HL-60 (cell line): ENCODE measurements at regions not wholly inside any gene's neighbourhood (a gene's known extent, or its start where the extent isn't known, plus 50 kb on each side); places are given as distances from the start of the nearest gene placed in this dataset.

Experiments used
- DNase-seq, 2 experiments: peaks; one replicate each; pipeline ENCODE4 v3.0.0-alpha.2; 2010 to 2020; ENCODE audit warnings: low read depth in 1 of 2, low spot score in 1 of 2
- H3K27ac ChIP-seq: fragments of 250-450 bp; sonication (Bioruptor Pico); replicated peaks from 2 replicates; pipeline ENCODE4 v1.5.1; 2020; ENCODE audit warnings: mild to moderate bottlenecking, moderate library complexity
- H3K27me3 ChIP-seq: fragments of 250-450 bp; sonication (Bioruptor Pico); 2 replicates; pipeline ENCODE4 v1.5.1; 2021; ENCODE audit warnings: mild to moderate bottlenecking, moderate library complexity; ENCODE audit not compliant: insufficient read depth, poor library complexity, severe bottlenecking
- H3K4me3 ChIP-seq: replicated peaks from 2 replicates; pipeline ENCODE4 v1.5.1; 2011; ENCODE audit warnings: mild to moderate bottlenecking, control low read depth, low read length; ENCODE audit not compliant: insufficient read depth
- GABPA ChIP-seq: IDR thresholded peaks from 2 replicates; pipeline ENCODE4 v1.6.1; 2012; ENCODE audit warnings: low read depth
- POLR2AphosphoS5 ChIP-seq: IDR thresholded peaks from 2 replicates; pipeline ENCODE4 v1.6.1; 2012; ENCODE audit warnings: low read depth
- SPI1 ChIP-seq: IDR thresholded peaks from 2 replicates; pipeline ENCODE4 v1.6.1; 2012; ENCODE audit warnings: low read depth, mild to moderate bottlenecking, borderline replicate concordance
- TF ChIP-seq, protein P1 (sequence below): IDR thresholded peaks from one replicate; pipeline ENCODE4 v1.5.1; 2011; ENCODE audit warnings: low read length, control low read depth, inconsistent platforms; ENCODE audit not compliant: insufficient read depth
- TF ChIP-seq, protein P2 (sequence below): IDR thresholded peaks from 2 replicates; pipeline ENCODE4 v1.6.1; 2012; ENCODE audit warnings: low read depth; ENCODE audit not compliant: insufficient replicate concordance

DNA sequence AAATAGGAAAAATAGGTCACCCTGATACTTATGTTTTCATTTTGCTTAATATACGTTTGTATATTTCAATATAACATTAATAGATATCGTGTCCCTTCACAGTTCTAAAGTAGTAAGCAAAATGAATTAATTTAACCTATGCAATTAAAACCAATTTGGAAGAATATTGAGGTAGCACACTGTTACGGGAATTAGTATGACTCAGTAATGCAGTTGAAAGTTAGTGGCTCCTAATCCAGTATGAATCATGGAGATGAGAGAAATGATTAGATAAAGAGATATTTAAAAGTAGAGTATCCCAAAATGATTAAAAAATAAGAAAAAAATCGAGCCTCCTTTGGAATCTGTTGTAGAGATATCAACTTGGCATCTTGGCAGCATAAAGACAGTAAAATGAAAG lies 177.0 kb upstream of the SLITRK6 start:
- TF ChIP-seq SPI1 (no peak), GABPA (no peak), POLR2AphosphoS5 (no peak)
- TF ChIP-seq, protein P1, sequence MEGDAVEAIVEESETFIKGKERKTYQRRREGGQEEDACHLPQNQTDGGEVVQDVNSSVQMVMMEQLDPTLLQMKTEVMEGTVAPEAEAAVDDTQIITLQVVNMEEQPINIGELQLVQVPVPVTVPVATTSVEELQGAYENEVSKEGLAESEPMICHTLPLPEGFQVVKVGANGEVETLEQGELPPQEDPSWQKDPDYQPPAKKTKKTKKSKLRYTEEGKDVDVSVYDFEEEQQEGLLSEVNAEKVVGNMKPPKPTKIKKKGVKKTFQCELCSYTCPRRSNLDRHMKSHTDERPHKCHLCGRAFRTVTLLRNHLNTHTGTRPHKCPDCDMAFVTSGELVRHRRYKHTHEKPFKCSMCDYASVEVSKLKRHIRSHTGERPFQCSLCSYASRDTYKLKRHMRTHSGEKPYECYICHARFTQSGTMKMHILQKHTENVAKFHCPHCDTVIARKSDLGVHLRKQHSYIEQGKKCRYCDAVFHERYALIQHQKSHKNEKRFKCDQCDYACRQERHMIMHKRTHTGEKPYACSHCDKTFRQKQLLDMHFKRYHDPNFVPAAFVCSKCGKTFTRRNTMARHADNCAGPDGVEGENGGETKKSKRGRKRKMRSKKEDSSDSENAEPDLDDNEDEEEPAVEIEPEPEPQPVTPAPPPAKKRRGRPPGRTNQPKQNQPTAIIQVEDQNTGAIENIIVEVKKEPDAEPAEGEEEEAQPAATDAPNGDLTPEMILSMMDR, result no peak
- TF ChIP-seq, protein P2, sequence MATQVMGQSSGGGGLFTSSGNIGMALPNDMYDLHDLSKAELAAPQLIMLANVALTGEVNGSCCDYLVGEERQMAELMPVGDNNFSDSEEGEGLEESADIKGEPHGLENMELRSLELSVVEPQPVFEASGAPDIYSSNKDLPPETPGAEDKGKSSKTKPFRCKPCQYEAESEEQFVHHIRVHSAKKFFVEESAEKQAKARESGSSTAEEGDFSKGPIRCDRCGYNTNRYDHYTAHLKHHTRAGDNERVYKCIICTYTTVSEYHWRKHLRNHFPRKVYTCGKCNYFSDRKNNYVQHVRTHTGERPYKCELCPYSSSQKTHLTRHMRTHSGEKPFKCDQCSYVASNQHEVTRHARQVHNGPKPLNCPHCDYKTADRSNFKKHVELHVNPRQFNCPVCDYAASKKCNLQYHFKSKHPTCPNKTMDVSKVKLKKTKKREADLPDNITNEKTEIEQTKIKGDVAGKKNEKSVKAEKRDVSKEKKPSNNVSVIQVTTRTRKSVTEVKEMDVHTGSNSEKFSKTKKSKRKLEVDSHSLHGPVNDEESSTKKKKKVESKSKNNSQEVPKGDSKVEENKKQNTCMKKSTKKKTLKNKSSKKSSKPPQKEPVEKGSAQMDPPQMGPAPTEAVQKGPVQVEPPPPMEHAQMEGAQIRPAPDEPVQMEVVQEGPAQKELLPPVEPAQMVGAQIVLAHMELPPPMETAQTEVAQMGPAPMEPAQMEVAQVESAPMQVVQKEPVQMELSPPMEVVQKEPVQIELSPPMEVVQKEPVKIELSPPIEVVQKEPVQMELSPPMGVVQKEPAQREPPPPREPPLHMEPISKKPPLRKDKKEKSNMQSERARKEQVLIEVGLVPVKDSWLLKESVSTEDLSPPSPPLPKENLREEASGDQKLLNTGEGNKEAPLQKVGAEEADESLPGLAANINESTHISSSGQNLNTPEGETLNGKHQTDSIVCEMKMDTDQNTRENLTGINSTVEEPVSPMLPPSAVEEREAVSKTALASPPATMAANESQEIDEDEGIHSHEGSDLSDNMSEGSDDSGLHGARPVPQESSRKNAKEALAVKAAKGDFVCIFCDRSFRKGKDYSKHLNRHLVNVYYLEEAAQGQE, result no peak
- no peak overlapping the region for H3K27ac ChIP-seq
- no peak for DNase-seq
- no peaks in the 10 kb centered on the region for H3K27me3 ChIP-seq
- H3K4me3 ChIP-seq, result no peak overlapping the region

DNA sequence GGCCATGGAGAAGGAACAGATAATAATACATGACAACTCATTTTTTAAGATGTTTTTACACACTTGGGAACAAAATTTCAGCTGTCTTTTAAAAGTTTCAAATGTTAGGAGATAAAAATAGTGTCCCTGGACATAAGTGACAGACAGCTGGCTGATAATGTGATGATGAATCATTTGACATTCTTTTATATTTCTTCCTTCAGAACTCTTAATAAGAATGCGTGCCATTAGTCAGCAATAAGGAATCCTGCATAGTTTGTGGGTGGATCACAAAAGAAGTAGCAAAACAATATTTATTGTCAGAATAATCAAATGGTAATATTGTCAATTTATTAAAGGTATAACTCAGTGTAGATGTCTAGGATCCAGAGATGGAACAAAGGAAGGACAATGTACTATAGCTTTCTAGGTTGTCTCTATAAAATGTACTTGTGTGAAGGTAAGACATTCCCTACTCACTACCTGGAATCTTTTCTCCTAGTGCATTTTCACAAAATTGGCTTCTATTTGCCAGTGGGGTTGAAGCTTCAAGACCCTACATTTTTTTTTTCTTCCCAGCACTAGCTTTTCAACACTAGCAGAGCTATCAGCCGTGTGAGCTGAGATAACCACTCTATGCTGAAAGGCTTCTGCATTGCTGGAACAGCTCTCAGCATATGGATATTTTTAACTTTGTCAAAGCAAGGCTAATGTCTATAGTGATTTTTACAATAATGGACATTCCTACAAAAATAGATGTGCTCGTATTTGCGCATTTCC lies 175.6 kb upstream of the SLITRK6 start:
- no peaks in the 10 kb centered on the region for H3K27me3 ChIP-seq
- TF ChIP-seq POLR2AphosphoS5 (no peak), SPI1 (no peak), GABPA (no peak)
- TF ChIP-seq, protein P1, result no peak
- TF ChIP-seq, protein P2, result no peak
- no peak for DNase-seq
- no peak overlapping the region for H3K27ac ChIP-seq
- H3K4me3 ChIP-seq, result no peak overlapping the region

DNA sequence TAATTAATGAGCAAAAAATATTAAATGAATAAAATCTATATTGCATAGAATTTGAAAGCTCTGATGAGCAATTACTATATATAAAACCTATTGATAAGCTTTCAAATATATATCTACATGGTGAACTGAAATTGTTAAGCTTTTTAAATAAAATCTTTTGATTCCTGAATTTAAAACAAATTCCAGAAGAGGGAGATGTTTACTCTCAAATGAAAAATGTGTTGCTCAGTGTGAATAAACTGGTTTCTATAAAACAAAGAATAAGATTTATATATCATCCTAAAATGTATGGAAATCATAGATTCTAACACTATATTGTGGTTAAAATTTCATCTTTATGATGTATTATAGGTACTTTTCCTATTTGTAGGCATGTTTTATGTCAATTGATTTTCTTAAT lies 171.5 kb upstream of the SLITRK6 start:
- no peak overlapping the region for H3K4me3 ChIP-seq
- H3K27ac ChIP-seq, result no peak overlapping the region
- H3K27me3 ChIP-seq, result no peaks in the 10 kb centered on the region
- DNase-seq, result no peak
- TF ChIP-seq, protein P2, result no peak
